CD14-positive monocyte (primary cell): ENCODE measurements at regions not wholly inside any gene's neighbourhood (a gene's known extent, or its start where the extent isn't known, plus 50 kb on each side); places are given as distances from the start of the nearest gene placed in this dataset.

Experiments used
- DNase-seq, 3 donors: peaks; one replicate each; pipeline ENCODE4 v3.0.0-alpha.2; 2011 to 2022
- H2AFZ ChIP-seq: 2 replicates; pipeline ENCODE4 v1.6.0; 2012; ENCODE audit warnings: mild to moderate bottlenecking, low read depth, low read length, inconsistent platforms; ENCODE audit not compliant: insufficient read depth, poor library complexity, severe bottlenecking
- H3K27ac ChIP-seq, 2 donors: 1 replicate in 1 of 2; 2 replicates in 1 of 2; pipeline ENCODE4 v1.5.1; 2012 to 2013; ENCODE audit warnings: low read length in 2 of 2, control low read depth in 1 of 2, inconsistent platforms in 1 of 2, low read depth in 1 of 2, mild to moderate bottlenecking in 1 of 2
- H3K27me3 ChIP-seq, 2 donors: one replicate each; pipeline versions ENCODE4 v1.6.0 to v1.6.1; 2011 to 2013; ENCODE audit warnings: low read length in 2 of 2; ENCODE audit not compliant: control insufficient read depth in 2 of 2, insufficient read depth in 2 of 2
- H3K36me3 ChIP-seq, 2 donors: replicated peaks in 1 of 2; 1 replicate in 1 of 2; 2 replicates in 1 of 2; pipeline versions ENCODE4 v1.5.1 to v1.6.1; 2012 to 2013; ENCODE audit warnings: low read length in 2 of 2, control low read depth in 1 of 2, inconsistent platforms in 1 of 2, mild to moderate bottlenecking in 1 of 2; ENCODE audit not compliant: insufficient read depth in 2 of 2, control insufficient read depth in 1 of 2
- H3K4me1 ChIP-seq, 2 donors: 1 replicate in 1 of 2; 2 replicates in 1 of 2; pipeline versions ENCODE4 v1.5.1 to v1.6.1; 2012 to 2013; ENCODE audit warnings: low read length in 2 of 2, control low read depth in 1 of 2, inconsistent platforms in 1 of 2, mild to moderate bottlenecking in 1 of 2, moderate library complexity in 1 of 2; ENCODE audit not compliant: insufficient read depth in 2 of 2, control insufficient read depth in 1 of 2
- H3K4me2 ChIP-seq: replicated peaks from 2 replicates; pipeline ENCODE3; 2012; ENCODE audit warnings: low read length, moderate library complexity, mild to moderate bottlenecking; ENCODE audit not compliant: poor library complexity, severe bottlenecking; ENCODE audit errors: extremely low read depth
- H3K4me3 ChIP-seq, 3 experiments: fragments of 200-600 bp in 1 of 3; sonication (generic) in 1 of 3; replicated peaks in 1 of 3; 1 replicate in 2 of 3; 2 replicates in 1 of 3; pipeline ENCODE4 v1.5.1; 2011 to 2013; ENCODE audit warnings: low read length in 3 of 3, mild to moderate bottlenecking in 3 of 3, control low read depth in 2 of 3, low read depth in 2 of 3, inconsistent platforms in 1 of 3, moderate library complexity in 1 of 3
- H3K79me2 ChIP-seq: 2 replicates; pipeline ENCODE4 v1.6.0; 2012; ENCODE audit warnings: mild to moderate bottlenecking, control low read depth, inconsistent platforms, low read length, moderate library complexity; ENCODE audit not compliant: insufficient read depth
- H3K9ac ChIP-seq: 2 replicates; pipeline ENCODE4 v1.6.0; 2017; ENCODE audit warnings: low read length, mild to moderate bottlenecking; ENCODE audit not compliant: insufficient read depth, poor library complexity, severe bottlenecking
- H3K9me3 ChIP-seq, 2 donors: replicated peaks in 1 of 2; 1 replicate in 1 of 2; 2 replicates in 1 of 2; pipeline versions ENCODE4 v1.5.1 to v1.6.1; 2012 to 2013; ENCODE audit warnings: low read length in 2 of 2, control low read depth in 1 of 2; ENCODE audit not compliant: control insufficient read depth in 1 of 2, insufficient read depth in 1 of 2
- H4K20me1 ChIP-seq: 2 replicates; pipeline ENCODE4 v1.6.0; 2012; ENCODE audit warnings: mild to moderate bottlenecking, low read length, control low read depth, moderate library complexity; ENCODE audit not compliant: insufficient read depth
- H3K27ac Mint-ChIP-seq, 7 donors: one replicate each; pipeline ENCODE4 v1.8.0; 2020; ENCODE audit warnings: mild to moderate bottlenecking in 7 of 7, mixed read lengths in 7 of 7, moderate library complexity in 6 of 7, inconsistent platforms in 2 of 7
- H3K27me3 Mint-ChIP-seq, 3 donors: one replicate each; pipeline ENCODE4 v1.8.0; 2021 to 2022; ENCODE audit warnings: low read depth in 3 of 3, mild to moderate bottlenecking in 3 of 3, mixed read lengths in 3 of 3, moderate library complexity in 3 of 3, inconsistent platforms in 1 of 3
- H3K36me3 Mint-ChIP-seq, 2 donors: one replicate each; pipeline ENCODE4 v1.8.0; 2020; ENCODE audit warnings: mixed read lengths in 2 of 2, inconsistent platforms in 1 of 2, mild to moderate bottlenecking in 1 of 2
- H3K4me1 Mint-ChIP-seq: one replicate; pipeline ENCODE4 v1.8.0; 2020; ENCODE audit warnings: mild to moderate bottlenecking, mixed read lengths
- H3K4me3 Mint-ChIP-seq, 2 donors: one replicate each; pipeline ENCODE4 v1.8.0; 2020; ENCODE audit warnings: mild to moderate bottlenecking in 2 of 2, mixed read lengths in 2 of 2, moderate library complexity in 1 of 2
- H3K9me3 Mint-ChIP-seq, 7 donors: one replicate each; pipeline ENCODE4 v1.8.0; 2020 to 2022; ENCODE audit warnings: mixed read lengths in 7 of 7, mild to moderate bottlenecking in 6 of 7, moderate library complexity in 6 of 7, inconsistent platforms in 2 of 7
- CTCF ChIP-seq: fragments of 200-600 bp; IDR thresholded peaks from one replicate; pipeline ENCODE4 v1.8.0; 2022; ENCODE audit warnings: antibody characterized with exemption, mild to moderate bottlenecking
- WGBS: methylation state at CpG from one replicate; pipeline ENCODE4 v1.1.5; 2013; ENCODE audit warnings: missing lambda C conversion rate; ENCODE audit not compliant: insufficient coverage; 5-methylcytosine and 5-hydroxymethylcytosine counted together
- intact Hi-C, 2 donors: fragments of 100-400 bp; cut with micrococcal nuclease; formaldehyde crosslinking; loops; one replicate each; pipeline versions ENCODE4 v1.15.0 to v1.15.1; 2023

DNA sequence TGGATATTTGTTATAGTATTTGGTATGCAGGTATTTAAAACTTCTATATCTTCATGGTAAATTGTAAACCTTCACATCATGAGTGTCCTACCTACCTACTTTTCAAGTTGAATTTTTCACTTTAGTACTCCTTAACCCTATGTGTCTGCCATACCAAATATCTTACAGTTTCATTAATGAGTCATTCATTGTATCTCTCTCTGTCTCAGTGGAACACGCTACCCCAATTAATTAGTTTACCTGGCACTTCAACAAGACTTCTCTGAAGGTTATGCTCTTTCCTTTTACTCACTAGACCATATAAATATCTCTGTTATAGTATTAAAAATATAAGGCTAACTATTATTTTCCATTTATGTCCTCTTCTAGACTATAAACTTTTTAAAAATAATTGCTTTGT is 123.9 kb upstream of the GJE1 start:
- Histone ChIP-seq H3K9ac (no peak overlapping the region), H3K27me3 (no peaks in the 10 kb centered on the region), H3K4me1 (no peaks in the 10 kb centered on the region), H3K4me2 (no peak overlapping the region), H4K20me1 (no peaks in the 10 kb centered on the region), H3K9me3 (no peaks in the 10 kb centered on the region), H3K27ac (no peak overlapping the region), H3K4me3 (no peak overlapping the region), H3K36me3 (no peaks in the 10 kb centered on the region), H2AFZ (no peak overlapping the region), H3K79me2 (no peaks in the 10 kb centered on the region)
- Mint-ChIP-seq H3K27ac (no peak overlapping the region), H3K27me3 (no peaks in the 10 kb centered on the region), H3K9me3 (peaks cover 0 to 3% (median 0%) of the 10 kb centered on the region in 7 donors), H3K4me1 (no peaks in the 10 kb centered on the region), H3K36me3 (no peaks in the 10 kb centered on the region), H3K4me3 (no peak overlapping the region)
- no peak for DNase-seq
- TF ChIP-seq CTCF = no peak
- WGBS = no CpG with 5 or more reads among the region's 1 CpG
- intact Hi-C loops = no loop called here

DNA sequence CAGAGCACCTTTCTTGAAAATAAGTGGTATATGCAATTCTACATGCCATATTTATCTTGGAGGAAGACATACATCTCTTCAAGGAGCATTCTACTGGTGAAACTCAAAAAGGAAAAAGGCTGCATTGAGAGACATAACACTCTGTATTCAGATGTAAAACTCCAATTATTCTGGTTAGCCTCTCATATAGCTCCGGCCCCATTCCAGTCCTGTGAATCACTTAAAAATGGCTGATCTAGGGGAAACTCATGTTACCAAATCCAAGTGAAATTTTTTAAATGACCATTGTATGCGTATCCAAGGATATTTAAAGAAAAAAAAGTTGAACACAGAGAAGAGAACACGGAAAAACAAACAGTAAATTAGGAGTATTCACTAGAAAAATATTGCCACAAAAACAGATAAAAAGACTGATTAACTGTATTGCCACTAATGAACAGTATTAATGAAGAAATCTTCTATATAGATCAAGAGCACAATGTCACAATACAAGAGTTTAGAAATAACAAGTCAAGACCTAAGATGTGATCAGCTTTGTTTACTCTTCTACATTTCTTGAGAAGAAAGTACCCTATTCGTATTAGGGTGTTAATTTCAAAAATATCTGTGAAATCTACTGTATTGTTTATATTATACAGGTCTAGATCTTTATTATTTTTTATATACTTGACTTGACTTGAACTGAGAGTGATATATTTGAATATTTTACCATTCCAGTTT is 124.5 kb upstream of the GJE1 start:
- no peak for TF ChIP-seq CTCF
- Histone ChIP-seq H3K4me1 (no peaks in the 10 kb centered on the region), H3K9ac (no peak overlapping the region), H3K4me3 (no peak overlapping the region), H3K27me3 (no peaks in the 10 kb centered on the region), H3K36me3 (no peaks in the 10 kb centered on the region), H3K9me3 (no peaks in the 10 kb centered on the region), H2AFZ (no peak overlapping the region), H3K4me2 (no peak overlapping the region), H3K27ac (no peak overlapping the region), H3K79me2 (no peaks in the 10 kb centered on the region), H4K20me1 (no peaks in the 10 kb centered on the region)
- intact Hi-C loops = no loop called here
- Mint-ChIP-seq H3K4me3 (no peak overlapping the region), H3K36me3 (no peaks in the 10 kb centered on the region), H3K4me1 (no peaks in the 10 kb centered on the region), H3K27me3 (no peaks in the 10 kb centered on the region), H3K9me3 (peaks cover 0 to 3% (median 0%) of the 10 kb centered on the region in 7 donors), H3K27ac (no peak overlapping the region)
- no CpG with 5 or more reads among the region's 4 CpGs for WGBS
- no peak for DNase-seq
